Vagina (tissue), 2 donors: ENCODE measurements at regions not wholly inside any gene's neighbourhood (a gene's known extent, or its start where the extent isn't known, plus 50 kb on each side); places are given as distances from the start of the nearest gene placed in this dataset.

ENCODE experiments used
- DNase-seq, 2 donors: peaks; one replicate each; pipeline ENCODE4 v3.0.0-alpha.2; 2017; ENCODE audit errors: extremely low spot score in 2 of 2
- H3K27ac ChIP-seq: fragments of 200-600 bp; sonication (generic); one replicate; pipeline ENCODE4 v1.5.1; 2019
- H3K27me3 ChIP-seq: fragments of 200-600 bp; sonication (generic); one replicate; pipeline ENCODE4 v1.5.1; 2019
- H3K36me3 ChIP-seq, 2 donors: fragments of 200-600 bp; sonication (generic); one replicate each; pipeline ENCODE4 v1.5.1; 2017 to 2019
- H3K4me1 ChIP-seq: fragments of 200-600 bp; sonication (generic); one replicate; pipeline ENCODE4 v1.5.1; 2019
- H3K4me3 ChIP-seq, 2 donors: fragments of 200-600 bp; sonication (generic); 1 replicate in 1 of 2; 2 replicates in 1 of 2; pipeline ENCODE4 v1.5.1; 2016 to 2019
- H3K9me3 ChIP-seq: fragments of 200-600 bp; sonication (generic); one replicate; pipeline ENCODE4 v1.5.1; 2019
- CTCF ChIP-seq, 3 experiments: fragments of 450-650 bp in 2 of 3; fragments of 200-600 bp in 1 of 3; sonication (generic) in 1 of 3; IDR thresholded peaks; one replicate each; pipeline ENCODE4 v1.5.1; 2017 to 2019; ENCODE audit warnings: antibody characterized with exemption in 3 of 3, mild to moderate bottlenecking in 2 of 3, moderate library complexity in 2 of 3
- POLR2A ChIP-seq, 2 donors: fragments of 450-650 bp; IDR thresholded peaks; one replicate each; pipeline ENCODE4 v1.6.1; 2017; ENCODE audit warnings: antibody characterized with exemption in 2 of 2, mild to moderate bottlenecking in 2 of 2, moderate library complexity in 2 of 2
- POLR2AphosphoS5 ChIP-seq, 2 donors: sonication (generic); formaldehyde crosslinking; IDR thresholded peaks; one replicate each; pipeline ENCODE4 v1.9.0; 2017; ENCODE audit warnings: antibody characterized with exemption in 2 of 2, mild to moderate bottlenecking in 2 of 2, low read depth in 1 of 2; ENCODE audit not compliant: insufficient read depth in 1 of 2
- intact Hi-C: fragments of 100-400 bp; cut with DNase I; formaldehyde crosslinking; loops from one replicate; pipeline ENCODE4 v1.15.1; 2023

- no peak for DNase-seq
- no peaks in the 10 kb centered on the region for H3K4me1 ChIP-seq
- no peaks in the 10 kb centered on the region for H3K9me3 ChIP-seq
- H3K36me3 ChIP-seq: no peaks in the 10 kb centered on the region
- H3K27ac ChIP-seq: no peak overlapping the region
- TF ChIP-seq POLR2A (IDR thresholded peaks at IDR 0.05) (no peak), CTCF (IDR thresholded peaks at IDR 0.05) (no peak), POLR2AphosphoS5 (IDR thresholded peaks at IDR 0.05; ENCODE audit: insufficient read depth in 1 of 2, low read depth in 1 of 2) (no peak)
- H3K27me3 ChIP-seq: no peaks in the 10 kb centered on the region
- intact Hi-C loops: no loop called here
- H3K4me3 ChIP-seq: no peak overlapping the region
Measured at GRCh38 chr5:68698025-68698940, 395.5 kb upstream of the SLC30A5 start.

GRCh38 chr5:68699966-68700365 lies 393.8 kb upstream of the SLC30A5 start:
- TF ChIP-seq POLR2A (IDR thresholded peaks at IDR 0.05) (no peak), CTCF (IDR thresholded peaks at IDR 0.05) (no peak), POLR2AphosphoS5 (IDR thresholded peaks at IDR 0.05; ENCODE audit: insufficient read depth in 1 of 2, low read depth in 1 of 2) (no peak)
- H3K36me3 ChIP-seq: no peaks in the 10 kb centered on the region
- H3K4me1 ChIP-seq: no peaks in the 10 kb centered on the region
- DNase-seq: no peak
- H3K27ac ChIP-seq: no peak overlapping the region
- intact Hi-C loops: no loop called here
- no peak overlapping the region for H3K4me3 ChIP-seq
- H3K27me3 ChIP-seq: no peaks in the 10 kb centered on the region
- H3K9me3 ChIP-seq: no peaks in the 10 kb centered on the region

GRCh38 chr5:68707575-68707974 lies 386.2 kb upstream of the SLC30A5 start:
- Histone ChIP-seq H3K4me1 (peaks cover 14% of the 10 kb centered on the region), H3K4me3 (no peak overlapping the region), H3K27me3 (no peaks in the 10 kb centered on the region), H3K36me3 (no peaks in the 10 kb centered on the region), H3K27ac (no peak overlapping the region), H3K9me3 (no peaks in the 10 kb centered on the region)
- intact Hi-C loops: no loop called here
- no peak for DNase-seq
- TF ChIP-seq POLR2AphosphoS5 (IDR thresholded peaks at IDR 0.05; ENCODE audit: insufficient read depth in 1 of 2, low read depth in 1 of 2) (no peak), POLR2A (IDR thresholded peaks at IDR 0.05) (no peak), CTCF (IDR thresholded peaks at IDR 0.05) (no peak)

DNA sequence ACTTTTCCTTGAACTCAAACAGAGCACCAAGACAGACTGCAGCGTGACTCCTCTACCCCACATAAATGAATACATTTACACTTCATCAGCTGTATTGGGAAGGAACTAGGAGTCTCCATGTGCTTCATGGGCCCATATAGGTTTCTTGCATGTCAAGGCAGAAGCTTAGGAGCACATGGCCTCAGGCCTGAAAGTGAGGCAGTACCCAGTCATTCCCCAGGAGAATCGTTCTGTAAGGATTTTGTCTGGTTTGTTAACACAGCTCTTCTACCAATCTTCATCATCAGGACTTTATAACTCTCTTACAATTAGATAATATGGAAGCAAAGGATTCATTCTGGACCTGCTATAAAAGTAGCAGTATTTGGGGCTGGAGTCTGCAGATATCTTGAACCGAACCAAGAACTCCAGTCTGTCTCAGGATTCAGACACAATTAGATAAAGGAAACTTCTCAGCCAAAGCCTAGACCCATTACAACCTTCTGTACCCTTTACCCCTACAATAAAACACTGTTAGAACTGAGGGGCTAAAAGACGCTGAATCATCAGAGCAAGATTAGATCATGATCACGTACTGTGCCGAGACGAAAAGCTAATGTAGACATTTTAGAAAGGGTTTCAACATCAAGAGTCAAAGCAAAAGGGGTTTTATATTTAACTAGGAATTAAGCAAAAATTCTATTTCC lies 385.5 kb upstream of the SLC30A5 start:
- TF ChIP-seq POLR2A (IDR thresholded peaks at IDR 0.05): no peak
- TF ChIP-seq CTCF (IDR thresholded peaks at IDR 0.05): no peak
- TF ChIP-seq POLR2AphosphoS5 (IDR thresholded peaks at IDR 0.05; ENCODE audit: insufficient read depth in 1 of 2, low read depth in 1 of 2): no peak
- intact Hi-C loops: no loop called here
- Histone ChIP-seq H3K27ac (no peak overlapping the region), H3K36me3 (no peaks in the 10 kb centered on the region), H3K4me1 (peaks cover 14% of the 10 kb centered on the region), H3K27me3 (no peaks in the 10 kb centered on the region), H3K4me3 (no peak overlapping the region), H3K9me3 (no peaks in the 10 kb centered on the region)
- DNase-seq: no peak

GRCh38 chr5:68708842-68709170 lies 385.0 kb upstream of the SLC30A5 start:
- no peaks in the 10 kb centered on the region for H3K36me3 ChIP-seq
- intact Hi-C loops: no loop called here

More at GRCh38 chr5:68708842-68709170, 385.0 kb upstream of the SLC30A5 start:
- no peak for TF ChIP-seq CTCF (IDR thresholded peaks at IDR 0.05)
- TF ChIP-seq POLR2AphosphoS5 (IDR thresholded peaks at IDR 0.05; ENCODE audit: insufficient read depth in 1 of 2, low read depth in 1 of 2): no peak
- TF ChIP-seq POLR2A (IDR thresholded peaks at IDR 0.05): no peak
- Histone ChIP-seq H3K4me3 (no peak overlapping the region), H3K27me3 (no peaks in the 10 kb centered on the region), H3K9me3 (no peaks in the 10 kb centered on the region), H3K4me1 (peaks cover 14% of the 10 kb centered on the region), H3K27ac (no peak overlapping the region)
- no peak for DNase-seq
